ENCODE measurements at regions not wholly inside any gene's neighbourhood (a gene's known extent, or its start where the extent isn't known, plus 50 kb on each side); places are given as distances from the start of the nearest gene placed in this dataset.
"Not testable (repeated sequence)": the region's sequence is repeated elsewhere in the genome, so short reads cannot be mapped to it uniquely, and the experiment has no call there.

GRCh38 chr4:13765539-13765938 lies 138.0 kb upstream of the BOD1L1 start:
- no peak for DNase-seq

- no peak for DNase-seq
Observed at GRCh38 chr4:13766761-13767540, 139.4 kb upstream of the BOD1L1 start.

GRCh38 chr4:13777341-13777740 lies 149.8 kb upstream of the BOD1L1 start:
- no peak for DNase-seq

GRCh38 chr4:13778367-13778766 lies 150.8 kb upstream of the BOD1L1 start:
- DNase-seq, result no peak

DNA sequence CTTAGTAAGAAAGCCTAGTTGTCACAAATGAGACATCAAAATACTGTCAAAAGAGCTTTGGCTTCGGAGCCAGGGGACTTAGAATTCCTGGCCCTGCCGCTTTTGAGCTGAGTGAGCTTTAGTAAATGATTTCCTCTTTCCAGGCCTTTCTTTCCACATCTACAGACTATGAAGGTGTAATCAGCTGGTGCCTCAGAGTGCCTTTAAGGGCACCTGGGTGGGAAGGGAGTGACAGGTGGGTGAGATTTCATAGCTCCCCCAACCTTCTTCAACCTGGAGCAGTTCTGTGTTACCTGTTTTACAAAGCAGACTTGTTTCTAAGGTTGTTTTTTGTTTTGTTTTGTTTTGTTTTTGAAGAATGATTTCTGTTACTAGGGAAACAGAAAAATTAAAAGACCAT lies 154.7 kb upstream of the BOD1L1 start:
- DNase-seq, result no peak

- no peak for DNase-seq
Observed at GRCh38 chr4:13783800-13784411, 156.4 kb upstream of the BOD1L1 start.

GRCh38 chr4:13793020-13793710 lies 165.6 kb upstream of the BOD1L1 start:
- DNase-seq, result no peak

- no peak for DNase-seq
Observed at GRCh38 chr4:13794819-13795565, 167.5 kb upstream of the BOD1L1 start.

DNA sequence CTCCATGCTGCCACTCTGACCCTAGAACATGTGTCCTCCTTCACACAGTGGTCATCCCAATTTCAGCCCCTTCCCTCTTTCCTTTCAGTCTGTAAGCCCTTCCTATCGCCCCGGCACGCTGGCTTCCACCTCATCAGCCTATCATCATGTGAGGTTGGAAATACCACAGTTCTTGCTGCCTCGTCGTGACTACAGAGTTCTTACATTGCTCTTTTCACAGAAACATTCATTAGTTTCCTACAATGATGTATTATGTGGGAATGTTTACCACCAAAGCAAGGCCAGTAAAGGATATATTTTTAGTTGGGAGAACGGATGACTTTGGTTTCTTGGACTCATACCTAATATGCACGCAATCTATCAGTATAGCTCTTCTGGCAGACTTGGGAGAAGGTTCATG lies 169.5 kb upstream of the BOD1L1 start:
- DNase-seq, result no peak

DNA sequence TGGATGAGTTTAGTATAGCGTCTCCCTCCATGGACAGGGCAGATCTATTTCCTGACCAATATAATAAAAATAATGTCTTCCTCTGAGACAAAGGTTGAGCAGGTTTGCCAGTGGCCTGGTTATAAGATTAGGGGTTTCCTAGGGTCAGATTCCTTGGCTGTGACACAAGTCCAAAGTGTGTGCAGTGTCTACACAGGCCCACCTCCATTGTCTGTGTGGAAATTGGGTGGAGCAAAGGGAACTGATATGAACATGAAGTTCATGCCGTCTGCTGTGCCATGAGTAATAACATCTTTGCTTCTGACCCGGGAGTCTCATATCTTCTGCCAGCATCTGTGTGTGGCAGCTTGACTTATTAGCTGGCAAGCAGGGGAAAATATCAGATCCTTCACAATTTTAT lies 187.7 kb upstream of the BOD1L1 start:
- no peak for DNase-seq

- no peak for DNase-seq
Observed at GRCh38 chr4:13816472-13816871, 188.9 kb upstream of the BOD1L1 start.

- DNase-seq, result no peak
Observed at GRCh38 chr4:13821522-13821921, 194.0 kb upstream of the BOD1L1 start.

DNA sequence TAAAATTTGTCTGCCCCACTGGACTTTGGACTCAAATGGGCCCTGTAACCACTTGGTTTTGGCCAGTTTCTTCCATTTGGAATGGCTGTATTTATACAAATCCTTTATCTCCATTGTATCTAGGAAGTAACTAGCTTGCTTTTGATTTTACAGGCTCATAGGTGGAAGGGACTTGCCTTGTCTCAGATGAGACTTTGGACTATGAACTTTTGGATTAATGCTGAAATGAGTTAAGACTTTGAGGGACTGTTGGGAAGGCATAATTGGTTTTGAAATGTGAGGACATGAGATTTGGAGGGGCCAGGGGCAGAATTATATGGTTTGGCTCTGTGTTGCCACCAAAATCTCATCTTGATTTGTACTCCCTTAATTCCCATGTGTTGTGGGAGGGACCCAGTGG lies 198.3 kb upstream of the BOD1L1 start:
- not testable (repeated sequence) for DNase-seq

- DNase-seq, result no peak
Observed at GRCh38 chr4:13829457-13829856, 201.9 kb upstream of the BOD1L1 start.

DNA sequence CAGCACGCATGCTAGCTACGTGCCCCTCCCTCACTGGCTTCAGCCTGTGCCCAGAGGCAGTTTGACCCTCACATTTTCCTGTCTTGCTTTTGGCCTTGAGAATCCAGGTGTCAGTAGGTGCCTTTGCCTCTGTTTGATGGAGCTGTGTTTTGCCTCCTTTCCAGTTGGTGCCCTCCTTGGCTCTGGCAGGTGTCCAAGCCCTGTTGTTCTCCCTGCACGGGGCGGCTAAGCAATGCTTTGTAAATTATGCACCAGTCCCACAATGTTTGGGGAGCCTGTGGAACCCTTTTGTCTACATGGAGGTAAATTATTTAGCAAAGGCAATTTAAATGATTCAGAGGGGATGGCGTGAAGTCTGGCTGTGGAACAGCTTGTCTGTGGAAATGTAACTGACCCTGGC lies 202.9 kb upstream of the BOD1L1 start:
- no peak for DNase-seq

- DNase-seq, result no peak
Observed at GRCh38 chr4:13833171-13833804, 205.8 kb upstream of the BOD1L1 start.

DNA sequence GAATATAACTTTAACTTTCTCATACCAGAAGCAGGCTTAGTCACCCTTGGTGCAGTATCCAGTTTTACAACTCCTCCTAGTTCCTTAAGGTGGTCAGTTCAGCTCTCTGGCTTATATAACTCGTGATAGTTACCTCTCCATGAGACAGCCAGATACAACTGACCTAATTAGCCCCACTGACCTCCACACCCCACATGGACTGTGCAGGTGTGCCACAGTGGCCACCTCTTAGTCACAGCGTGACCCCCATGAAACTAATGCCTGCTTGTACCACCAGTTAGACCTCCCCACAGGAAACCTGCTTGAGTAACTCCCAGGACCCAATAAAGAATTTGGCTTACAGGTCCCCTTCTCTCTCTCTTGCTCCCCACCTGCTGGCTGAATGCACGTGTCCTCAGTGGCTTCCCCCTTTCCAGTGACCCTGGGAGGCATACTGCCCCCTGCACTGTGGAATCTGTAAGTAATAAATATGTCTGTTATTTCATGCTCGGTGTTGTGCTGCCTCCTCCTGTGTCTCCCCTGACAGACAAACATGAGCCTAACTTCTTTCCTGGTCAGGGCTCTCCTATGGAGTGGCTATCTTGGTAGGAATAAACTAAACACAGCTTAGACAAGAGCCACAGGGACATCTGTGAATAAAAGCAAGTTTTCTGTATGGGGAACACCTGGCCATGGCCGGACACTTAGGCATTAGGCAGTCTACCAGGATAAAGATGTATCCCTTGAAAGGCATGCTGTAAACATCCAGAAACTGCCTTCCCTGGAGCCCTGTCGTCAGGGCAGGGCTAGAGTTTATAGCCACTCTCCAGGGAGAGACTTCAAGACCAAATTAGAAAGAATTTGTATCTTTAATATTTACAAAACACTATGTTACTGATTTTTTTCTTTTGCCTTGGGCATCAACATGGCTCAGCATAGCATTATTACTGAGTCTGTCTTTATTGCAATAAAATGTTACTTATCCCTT lies 209.7 kb upstream of the BOD1L1 start:
- DNase-seq, result no peak

DNA sequence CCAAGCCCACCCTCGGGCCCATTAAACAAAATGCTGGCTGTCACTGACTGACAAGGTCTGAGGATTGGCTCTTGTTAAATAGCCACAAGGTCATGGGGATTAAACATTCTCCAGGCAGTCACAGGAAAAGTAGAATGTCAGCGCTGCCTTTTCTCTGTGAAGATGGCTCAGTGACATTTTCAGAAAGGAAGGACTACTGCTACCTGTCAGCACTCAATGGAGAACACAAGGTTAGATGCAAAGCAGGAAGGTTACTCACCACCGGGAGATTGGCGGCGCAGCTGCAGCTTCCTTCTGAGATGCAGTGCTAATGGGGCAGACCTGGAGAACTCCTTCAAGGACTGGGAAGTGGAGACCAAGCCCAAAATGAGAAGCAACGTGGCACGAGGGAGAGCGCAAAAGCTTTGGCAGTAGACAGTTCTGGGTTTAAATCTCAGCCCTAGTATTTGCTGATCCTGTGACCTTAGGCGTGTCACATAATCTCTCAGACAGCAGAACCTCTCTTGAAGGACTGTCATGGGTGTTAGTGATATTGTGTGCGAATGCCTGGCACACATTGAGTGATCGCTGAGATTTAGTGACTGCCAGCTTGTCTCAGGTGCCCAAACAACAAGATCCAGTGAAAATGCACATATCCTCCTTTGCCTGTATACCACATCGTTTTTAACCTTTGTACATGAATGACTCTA lies 213.1 kb upstream of the BOD1L1 start:
- no peak for DNase-seq

DNA sequence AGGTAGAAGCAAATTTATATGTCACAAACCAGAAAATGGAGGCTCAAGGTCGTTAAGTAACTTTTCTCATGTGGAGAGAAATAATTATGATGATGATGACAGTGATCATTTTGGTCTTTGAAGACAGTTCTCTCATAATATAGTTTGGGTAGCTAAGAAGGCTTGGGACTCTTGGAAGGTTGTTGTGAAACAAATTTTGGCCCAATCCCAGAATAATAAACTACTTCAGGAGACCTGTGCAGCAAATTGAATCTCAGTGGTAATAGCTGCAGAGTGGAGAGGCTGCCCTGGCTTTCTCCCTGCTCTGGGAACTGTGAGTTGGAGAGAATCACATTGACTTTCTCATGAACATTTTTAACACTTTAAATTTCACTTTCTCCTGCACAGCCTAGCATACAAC lies 217.2 kb upstream of the BOD1L1 start:
- no peak for DNase-seq

DNA sequence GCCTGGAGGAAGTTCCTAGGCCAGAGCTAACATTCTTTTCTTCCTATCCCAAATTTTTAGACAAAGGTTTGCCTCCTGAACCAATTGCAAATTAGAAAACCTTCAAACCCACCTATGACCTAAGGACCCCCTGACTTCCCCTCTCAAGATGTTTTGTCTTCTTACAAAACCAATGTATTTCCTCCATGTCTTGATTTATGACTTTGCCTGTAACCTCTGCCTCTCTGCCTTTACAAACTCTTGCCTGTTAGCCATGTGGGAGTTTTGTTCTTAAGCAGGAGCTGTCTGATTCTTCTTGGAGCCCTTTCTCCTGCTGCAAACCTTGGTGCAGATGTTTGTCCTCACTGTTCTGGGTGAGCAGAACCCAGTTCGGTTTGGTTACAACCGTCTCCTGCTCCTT lies 222.3 kb upstream of the BOD1L1 start:
- DNase-seq, result no peak
